ENCODE measurements at regions not wholly inside any gene's neighbourhood (a gene's known extent, or its start where the extent isn't known, plus 50 kb on each side); places are given as distances from the start of the nearest gene placed in this dataset.

- no peak for TF ChIP-seq CTCF (IDR thresholded peaks at IDR 0.05; ENCODE audit: low read depth, low read length)
- no peak for TF ChIP-seq EZH2phosphoT487 (IDR thresholded peaks at IDR 0.05; ENCODE audit: low read depth)
These were observed 95.7 kb upstream of the SLC39A10 start for GRCh38 chr2:195561116-195561921.
